Activated CD4-positive, alpha-beta T cell treated with anti-CD3 and anti-CD28 coated beads for 48 hours (primary cell): ENCODE measurements at regions not wholly inside any gene's neighbourhood (a gene's known extent, or its start where the extent isn't known, plus 50 kb on each side); places are given as distances from the start of the nearest gene placed in this dataset.

ENCODE experiments used
- DNase-seq: peaks from one replicate; pipeline ENCODE4 v3.0.0-alpha.2; 2020

DNA sequence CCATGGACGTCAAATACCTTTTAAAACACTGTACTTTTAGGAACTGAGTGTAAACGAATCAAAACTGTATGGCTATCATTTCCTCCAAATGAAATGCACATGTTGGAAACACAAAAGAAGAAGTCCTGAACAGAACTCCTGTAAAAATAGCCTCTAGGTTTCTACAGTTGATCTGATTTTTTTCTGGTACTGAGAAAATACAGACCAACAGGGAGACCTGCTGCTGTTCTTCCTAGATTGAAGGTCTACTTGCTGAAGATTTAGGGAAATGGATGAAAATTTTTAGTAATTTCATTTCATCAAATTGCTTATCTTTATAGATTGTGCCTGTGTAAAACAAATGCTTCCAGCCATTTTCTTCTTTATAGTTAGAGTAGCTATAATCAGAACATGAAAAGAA, 520.4 kb downstream of the SLITRK6 start:
- DNase-seq: no peak

DNA sequence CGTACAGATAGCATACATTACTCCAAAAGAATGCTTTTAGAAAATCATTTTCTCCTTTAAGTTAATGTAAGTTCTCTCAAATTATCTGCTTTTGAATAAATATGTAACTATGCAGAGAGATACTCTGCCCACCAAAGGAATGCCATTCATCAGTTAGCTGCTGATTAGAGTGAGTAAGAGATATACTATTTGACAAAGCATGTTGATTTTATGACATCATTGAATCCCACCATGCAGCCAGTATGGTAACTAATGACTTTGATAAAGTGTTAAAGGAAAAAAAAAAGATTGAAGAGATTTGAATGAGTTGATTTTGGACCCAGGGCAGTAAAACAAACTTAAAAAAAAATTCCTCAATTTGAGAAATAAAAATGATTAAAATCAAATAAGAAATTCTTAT, 521.5 kb downstream of the SLITRK6 start:
- DNase-seq: no peak

DNA sequence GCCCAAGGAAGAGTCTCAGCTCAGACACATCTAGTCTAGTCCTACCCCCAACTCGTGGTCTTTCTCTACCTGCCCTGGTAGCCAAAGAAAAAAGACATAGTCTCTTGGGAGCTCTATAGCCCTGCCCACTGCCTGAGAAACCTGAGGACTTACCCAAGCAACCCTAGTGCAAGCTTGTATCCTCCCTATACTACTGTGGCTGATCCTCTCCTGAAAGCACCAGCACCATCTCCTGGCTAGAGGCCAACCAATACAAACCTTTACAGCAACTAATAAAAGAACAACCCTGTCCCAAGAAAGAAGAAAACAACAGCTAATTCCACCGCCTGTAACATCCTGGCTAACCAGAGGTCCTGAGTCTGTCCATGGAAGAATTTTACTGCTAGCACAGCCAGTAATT, 532.4 kb downstream of the SLITRK6 start:
- DNase-seq: no peak

DNA sequence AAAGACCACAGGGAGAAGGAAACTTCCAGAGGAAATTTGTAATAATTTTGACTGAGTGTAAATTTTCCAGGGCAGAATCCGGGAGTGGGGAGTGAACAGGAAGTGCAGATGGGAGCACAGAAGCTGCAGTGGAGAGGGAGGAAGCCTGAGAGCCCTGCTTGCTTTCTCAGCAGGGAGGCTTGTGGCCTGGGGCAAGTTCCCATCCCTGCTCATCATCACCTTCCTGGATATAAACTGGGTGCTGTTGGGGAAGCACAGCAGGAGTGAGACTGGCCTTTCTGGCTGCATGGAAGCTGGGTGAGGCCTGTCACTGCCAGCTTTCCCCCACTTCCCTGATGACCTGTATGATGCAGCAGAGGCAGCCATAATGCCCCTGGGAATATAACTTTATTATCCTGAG, 532.9 kb downstream of the SLITRK6 start:
- no peak for DNase-seq

DNA sequence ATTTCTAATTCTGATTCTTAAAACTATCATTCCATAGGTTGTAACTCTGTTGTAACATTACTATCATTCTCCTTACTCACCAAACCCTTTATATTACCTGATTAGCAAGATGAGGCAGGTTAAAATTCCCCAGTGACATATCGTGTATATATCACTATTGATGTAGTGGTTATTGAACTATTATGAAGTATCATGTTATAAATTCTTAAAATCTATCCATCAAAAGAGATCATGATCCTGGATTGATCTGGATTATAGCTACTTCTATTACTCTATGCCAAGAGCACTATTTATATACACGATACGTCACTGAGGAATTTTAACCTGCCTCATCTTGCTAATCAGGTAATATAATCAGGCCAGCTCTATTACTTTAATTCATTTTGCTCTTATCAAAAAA, 533.9 kb downstream of the SLITRK6 start:
- DNase-seq: no peak

DNA sequence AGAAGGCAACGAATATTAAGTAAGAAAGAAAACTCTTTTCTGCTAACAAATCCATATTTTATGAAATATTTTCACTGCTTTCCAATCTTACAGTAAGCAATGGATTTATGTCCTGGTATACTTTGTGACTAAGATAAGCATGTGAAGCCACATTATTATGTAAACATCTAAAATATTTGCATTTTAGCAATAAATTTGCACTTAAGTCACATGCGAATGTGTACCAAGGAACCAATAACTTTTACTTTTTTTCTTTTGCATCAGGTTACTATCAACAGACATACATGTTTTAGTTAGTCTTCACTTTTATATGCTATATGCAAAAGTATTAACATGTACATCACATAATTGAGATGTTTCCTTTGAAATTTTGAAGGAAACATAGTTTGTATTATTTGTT, 536.7 kb downstream of the SLITRK6 start:
- no peak for DNase-seq

DNA sequence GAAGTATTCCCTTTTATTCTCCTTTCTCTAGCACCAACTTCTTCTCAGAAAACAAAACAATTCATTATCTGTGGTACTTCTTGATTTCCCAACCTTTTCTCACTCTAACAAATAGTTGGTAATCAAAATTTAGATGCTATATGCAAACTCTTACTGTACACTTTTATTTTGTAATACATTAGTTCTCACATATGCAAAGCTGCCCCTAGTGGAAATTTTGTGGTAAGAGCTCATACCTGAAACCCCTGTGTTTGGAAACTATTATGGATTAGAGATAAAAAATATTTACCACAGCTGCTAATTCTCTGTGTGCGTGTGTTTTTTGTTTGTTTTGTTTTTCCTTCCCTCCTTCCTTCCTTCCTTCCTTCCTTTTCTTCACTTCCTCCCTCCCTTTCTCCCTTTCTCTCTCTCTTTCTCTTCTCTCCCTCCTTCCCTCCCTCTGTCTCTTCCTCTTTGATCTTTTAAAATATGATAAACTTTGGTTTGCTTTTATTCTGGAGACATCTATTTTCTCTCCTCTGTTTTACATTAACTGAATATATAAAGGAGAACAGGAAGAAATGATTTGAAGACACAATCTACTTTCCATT, 537.4 kb downstream of the SLITRK6 start:
- no peak for DNase-seq

DNA sequence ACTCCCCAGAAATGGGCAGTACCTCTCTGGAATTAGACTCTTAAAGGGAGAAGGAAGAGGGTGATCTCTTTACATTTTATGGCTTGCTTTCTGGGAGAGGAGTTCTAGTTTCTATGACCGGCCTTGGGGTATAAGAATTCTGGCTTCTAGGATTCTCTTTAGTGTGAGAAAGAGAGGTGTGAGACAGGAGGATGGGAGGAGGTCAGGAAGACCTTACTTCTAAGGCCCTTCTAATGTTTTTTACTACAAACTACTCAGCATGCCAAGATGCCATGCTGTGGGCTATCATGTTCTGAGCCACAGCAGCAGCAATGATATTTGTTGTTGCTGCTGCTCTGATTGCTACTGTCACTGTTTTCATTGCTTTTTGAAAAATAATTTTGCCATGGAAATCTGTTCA, 538.3 kb downstream of the SLITRK6 start:
- no peak for DNase-seq

DNA sequence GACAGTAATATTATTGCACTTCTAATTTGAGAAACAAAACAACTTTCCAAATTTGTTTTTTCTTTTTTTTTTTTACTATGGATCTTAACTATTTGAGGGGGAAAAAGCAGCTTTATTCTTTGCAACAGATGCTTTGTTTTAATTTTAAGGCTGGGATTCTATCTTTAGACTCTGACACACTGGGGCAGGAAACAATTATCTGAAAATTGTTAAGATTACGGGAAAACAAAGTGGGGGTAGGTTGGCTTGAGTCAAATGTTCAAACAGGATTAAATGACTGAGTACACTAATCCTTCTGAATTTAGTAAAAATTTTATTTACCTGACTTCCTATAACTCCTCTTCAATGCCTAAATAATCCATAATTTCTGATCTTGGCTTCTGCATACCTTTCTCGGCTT, 543.2 kb downstream of the SLITRK6 start:
- DNase-seq: no peak

DNA sequence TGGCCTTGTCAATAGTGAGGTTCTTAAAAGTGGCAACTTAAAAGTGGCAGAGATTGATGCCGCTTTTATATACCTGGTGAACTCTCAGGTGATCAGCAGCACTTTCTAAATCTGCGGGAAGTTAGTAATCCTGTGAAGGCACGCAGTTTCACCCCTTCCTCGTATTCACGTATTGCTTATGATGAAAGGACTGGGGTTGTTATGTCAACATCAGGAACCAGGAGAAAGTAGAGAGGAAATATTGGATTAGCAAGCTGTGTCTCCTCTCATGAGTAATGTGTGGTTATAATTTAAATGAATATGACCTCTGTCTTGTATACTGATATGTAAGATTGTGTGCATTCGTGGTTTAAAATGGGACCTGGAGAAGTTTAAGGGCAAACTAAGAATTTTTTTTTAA, 544.6 kb downstream of the SLITRK6 start:
- DNase-seq: no peak

DNA sequence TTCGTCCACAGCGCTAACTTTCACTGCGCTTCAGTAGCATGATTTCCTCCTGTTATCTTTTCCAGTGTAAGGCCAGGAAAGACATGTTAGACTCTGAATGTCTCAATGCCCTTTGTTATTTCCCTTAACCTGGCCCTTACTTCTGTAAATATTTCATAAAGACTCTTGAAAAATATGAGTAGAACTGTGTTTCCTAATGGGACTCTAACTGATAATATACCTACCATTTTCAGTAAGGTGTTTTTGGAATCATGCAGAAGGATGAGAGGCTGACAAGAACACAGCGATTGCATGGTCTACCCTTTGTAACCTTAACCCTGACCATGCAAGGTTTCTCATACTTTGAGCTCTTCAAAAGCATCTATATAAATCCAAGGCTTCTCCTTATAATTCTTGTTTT, 550.1 kb downstream of the SLITRK6 start:
- no peak for DNase-seq

DNA sequence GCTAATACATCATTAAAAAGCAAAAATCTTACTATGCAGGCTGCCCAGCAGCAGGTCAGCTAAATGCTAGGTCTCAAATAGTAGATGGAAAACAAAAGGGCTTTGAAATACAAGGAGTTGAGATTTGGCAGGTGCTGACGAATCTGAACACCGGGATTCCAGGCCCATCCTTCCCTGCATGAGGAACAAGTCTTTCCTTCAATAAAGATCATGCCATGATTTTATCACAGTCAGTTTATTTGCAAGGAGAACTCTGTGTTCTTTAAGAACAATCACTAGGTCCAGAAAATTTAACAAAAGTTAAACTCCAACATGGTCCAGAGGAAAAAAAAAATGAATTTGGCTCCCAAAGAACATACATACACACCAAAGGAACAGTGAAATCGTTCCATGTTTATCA, 551.4 kb downstream of the SLITRK6 start:
- DNase-seq: no peak

DNA sequence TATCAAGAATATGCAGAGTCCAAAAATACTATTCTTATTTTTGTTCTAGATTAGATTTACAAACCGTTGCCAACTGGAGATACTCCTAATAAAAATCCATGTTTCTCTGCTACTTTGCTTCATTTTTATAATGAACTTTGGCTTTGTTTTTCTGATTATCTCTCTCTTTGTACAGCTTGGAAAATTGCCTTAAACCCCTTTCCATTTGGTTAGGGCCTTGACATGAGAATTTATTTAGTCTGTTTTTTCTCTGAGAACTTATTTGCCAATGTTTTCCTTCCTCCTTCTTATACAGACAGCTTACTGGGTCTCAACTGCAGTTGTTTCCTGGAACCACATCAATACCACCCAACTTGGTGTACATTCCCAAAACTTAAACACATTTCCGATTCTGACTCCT, 555.4 kb downstream of the SLITRK6 start:
- DNase-seq: no peak

DNA sequence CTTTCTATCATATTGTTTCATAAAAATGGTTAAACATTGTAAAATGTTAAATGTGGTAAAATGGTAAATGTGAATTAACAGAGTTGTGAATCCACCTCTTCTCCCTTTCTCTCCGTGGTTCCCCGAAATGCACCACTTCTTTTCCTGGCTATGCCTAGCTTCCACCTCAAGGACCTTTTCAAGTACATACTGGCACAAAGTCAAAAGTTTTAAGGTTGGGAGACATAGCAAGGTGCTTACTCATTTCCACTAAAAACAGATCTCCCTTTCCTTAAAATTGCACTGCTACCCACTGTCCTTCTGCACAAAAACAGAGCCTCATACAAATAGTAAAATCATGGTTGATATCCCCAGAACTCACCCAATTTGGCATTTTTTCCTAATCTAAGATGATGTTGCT, 558.2 kb downstream of the SLITRK6 start:
- no peak for DNase-seq

DNA sequence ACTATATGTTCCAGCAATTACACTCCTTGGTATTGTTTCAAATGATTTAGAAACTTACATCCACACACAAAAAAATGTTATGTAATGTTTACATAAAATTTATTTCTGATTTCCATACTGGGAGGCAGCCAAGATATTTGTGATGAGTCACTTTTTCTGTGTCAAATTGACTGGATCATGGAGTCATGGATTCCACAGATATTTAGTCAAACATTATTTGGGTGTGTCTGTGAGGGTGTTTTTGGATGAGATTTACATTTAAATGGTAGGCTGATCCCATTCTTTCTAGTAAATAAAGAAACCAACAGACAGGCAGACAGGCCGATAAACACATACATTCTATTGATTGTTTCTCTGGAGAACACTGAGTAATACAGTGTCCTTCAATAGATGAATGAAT, 562.8 kb downstream of the SLITRK6 start:
- DNase-seq: no peak

DNA sequence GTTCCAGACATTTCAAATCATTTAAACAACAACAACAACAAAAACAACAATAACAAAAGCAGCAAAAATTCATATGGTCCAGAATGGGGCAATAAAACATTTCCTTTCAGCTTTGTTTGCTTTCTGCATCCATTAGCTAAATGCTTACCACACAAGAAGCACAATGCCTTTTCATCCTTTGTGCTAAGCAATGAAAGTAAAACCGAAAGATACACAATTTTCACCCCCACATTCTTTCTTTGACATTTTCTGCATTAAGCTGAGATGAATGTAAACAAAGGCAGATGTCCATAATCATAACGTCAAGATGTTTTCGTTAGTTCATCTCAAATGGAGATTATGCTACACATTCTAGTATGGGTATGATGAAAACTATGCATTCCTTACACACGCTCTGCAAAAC, 568.5 kb downstream of the SLITRK6 start:
- DNase-seq: no peak

DNA sequence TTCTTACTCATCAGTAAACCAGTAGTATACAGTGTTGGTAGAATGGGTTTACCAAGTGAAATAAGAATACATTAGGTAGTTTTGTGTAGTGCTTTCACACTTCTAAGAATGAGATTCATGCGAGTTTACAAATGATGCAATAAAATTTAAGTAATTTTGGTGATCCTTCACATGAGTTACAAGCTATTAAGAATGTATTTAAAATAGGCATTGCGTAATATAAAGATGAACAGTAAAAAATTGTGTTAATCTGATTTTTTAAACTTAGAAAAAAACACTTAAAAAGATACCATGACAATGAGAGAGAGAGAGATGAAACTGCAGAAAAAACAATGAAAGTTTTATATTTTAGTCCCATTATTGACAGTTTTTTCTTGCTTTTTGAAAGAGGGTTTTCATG, 570.5 kb downstream of the SLITRK6 start:
- no peak for DNase-seq

DNA sequence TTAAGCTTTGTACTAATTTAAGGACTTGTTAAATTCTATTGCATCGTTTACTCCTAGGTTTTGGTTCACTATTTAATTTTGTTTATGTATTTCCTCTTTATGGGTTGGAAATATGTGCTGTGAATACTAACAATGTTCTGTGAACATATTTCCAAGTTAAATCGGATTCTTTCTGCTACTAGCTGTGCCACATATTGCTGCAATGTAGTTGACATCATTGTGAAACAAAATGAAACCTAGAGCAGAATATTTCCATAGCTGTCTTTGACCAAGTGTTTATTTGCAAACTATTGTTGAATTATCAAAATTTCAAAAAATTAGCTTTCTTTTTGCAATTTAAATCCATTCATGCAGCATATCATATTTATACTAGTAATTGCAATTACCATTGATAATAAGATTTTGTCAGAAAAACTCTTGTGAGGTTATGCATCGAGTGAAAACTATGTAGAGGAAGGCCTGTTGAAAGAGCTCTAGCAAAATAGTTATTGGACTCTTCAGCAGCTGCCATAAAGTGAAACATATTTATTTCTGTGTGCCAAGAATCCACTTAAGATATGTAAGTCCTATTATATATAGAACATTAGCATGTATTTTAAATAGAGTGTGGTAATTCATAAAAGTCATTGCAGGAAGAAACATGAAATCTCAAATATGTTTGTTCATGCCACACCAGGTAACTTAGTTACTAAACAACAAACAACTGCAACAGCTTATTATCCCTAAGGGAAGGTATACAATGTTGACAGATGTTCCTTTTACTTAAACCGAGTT, 575.1 kb downstream of the SLITRK6 start:
- no peak for DNase-seq

DNA sequence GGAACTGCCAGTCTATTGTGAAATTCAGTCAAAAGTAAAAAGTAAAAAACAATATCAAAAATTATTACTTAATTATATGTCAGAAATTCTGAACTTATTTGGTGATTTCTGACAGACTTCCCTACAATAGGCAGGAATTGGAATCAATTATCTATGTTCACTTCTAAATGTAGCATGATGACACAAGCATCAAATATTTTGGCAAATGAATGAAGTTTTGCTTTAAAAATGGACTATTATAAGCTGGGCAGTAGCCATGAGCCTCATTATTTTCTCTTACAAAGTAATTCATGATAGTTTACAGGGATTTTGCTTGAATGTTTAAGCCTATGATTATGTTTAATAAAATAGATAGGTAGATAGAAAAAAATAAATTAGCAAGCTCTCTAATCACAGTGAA, 582.6 kb downstream of the SLITRK6 start:
- no peak for DNase-seq

DNA sequence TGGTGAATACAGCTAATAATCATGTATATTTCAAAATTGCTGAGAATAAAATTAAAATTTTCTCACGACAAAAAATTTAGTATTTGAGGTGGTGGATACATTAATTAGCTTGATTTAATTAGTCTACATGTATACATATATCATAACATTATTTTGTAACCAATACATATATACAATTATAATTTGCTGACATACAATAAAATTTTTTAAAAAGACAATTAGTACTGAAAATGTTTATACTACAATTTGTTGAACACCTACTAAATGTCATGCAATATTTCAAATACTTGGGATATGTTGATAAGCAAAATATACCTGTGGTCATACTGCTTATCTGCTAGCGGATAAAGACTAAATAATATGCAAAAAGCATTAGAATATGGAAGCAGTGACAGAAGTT, 586.5 kb downstream of the SLITRK6 start:
- DNase-seq: no peak

DNA sequence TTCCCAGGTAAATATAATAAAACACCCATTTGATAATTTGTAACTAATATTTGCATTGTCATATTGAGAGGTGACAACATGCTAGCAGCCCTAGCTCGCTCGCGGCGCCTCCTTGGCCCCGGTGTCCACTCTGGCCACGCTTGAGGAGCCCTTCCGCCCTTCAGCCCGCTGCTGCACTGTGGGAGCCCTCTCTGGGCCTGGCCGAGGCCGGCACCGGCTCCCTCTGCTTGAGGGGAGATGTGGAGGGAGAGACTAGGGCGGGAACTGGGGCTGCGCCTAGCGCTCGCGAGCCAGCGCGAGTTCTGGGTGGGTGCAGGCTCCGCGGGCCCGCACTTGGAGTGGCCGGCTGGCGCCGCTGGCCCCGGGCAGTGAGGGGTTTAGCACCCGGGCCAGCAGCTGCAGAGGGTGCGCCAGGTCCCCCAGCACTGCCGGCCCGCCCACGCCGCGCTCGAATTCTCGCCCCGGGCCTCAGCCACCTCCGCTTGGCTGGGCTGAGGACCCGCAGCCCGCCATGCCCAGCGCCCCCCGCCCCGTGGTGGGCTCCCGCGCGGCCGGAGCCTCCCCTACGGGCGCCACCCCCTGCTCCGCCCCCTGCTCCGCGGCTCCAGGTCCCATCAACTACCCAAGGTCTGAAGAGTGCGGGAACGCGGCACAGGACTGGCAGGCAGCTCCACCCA, 594.4 kb downstream of the SLITRK6 start:
- DNase-seq: no peak

DNA sequence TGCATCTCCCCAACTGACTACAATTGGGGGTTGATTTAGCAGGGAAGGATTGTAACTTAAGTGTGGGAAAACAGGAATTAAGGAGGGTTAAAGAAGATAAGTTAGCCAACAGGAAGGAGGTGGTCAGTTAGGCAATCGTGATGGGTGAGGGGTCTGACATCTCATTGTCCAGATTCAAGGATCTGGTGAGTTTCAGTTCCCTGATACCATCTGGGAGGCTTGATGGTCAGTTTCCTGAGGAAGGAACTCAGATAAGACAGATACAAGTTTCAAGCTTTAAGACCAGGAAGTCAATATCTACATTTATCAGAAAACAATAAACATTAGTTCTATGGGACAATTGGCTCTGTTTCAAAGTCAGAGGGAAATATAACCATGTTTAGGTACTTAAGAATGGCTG, 601.8 kb downstream of the SLITRK6 start:
- DNase-seq: no peak

DNA sequence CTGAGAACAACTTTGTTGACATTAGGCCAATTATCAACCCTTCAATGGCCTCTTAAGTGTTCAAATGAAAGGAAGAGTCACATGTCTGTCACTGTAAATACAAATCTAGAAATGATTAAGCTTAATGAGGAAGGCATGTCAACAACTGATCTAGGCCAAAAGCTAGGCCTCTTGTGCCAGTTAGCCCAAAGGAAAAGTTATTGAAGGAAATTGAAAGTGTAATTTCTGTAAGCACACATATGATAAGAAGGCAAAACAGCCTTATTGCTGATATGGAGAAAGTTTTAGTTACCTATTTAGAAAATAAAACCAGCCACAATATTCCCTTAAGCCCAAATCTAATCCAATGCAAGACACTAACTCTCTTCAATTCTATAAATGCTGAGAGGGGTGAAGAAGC, 604.7 kb downstream of the SLITRK6 start:
- no peak for DNase-seq

DNA sequence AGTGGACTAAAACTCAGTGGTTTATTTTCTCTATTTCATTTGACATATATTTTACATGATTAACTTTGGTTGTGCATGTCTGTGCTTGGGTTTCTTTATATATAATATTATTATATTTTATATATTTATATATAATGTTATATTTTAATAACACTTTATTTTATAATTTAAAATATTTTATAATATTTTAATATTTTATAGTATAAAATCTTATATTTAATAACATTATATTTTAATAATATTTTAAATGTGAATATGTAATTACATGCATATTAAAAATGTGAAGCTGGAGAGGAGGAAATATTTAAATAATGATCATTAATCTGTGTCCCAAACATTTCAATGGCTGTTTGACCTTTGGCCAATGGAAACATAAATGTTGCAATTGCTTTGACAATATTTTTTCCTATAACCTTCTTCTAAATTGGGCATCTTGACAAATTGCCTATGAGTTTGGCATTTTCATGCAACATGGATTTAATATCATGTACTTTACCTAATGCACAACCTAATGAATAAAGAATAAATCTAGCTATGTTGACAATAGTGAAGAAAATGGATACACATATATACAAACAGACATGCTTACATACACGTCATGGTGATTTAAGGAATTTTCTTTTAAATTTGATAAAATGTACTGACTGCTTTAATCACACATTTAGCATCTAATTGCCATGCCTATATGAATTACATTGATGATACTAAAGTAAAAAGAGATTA, 607.1 kb downstream of the SLITRK6 start:
- DNase-seq: no peak
